Midbrain (tissue), 1 donor: ENCODE measurements at regions not wholly inside any gene's neighbourhood (a gene's known extent, or its start where the extent isn't known, plus 50 kb on each side); places are given as distances from the start of the nearest gene placed in this dataset.
A peak's percentile ranks its signal among the peaks of the same experiment; 100 is the strongest.

Experiments
- DNase-seq: peaks from one replicate; lab custom pipeline; 2025; lab: John Stamatoyannopoulos, UW

DNA sequence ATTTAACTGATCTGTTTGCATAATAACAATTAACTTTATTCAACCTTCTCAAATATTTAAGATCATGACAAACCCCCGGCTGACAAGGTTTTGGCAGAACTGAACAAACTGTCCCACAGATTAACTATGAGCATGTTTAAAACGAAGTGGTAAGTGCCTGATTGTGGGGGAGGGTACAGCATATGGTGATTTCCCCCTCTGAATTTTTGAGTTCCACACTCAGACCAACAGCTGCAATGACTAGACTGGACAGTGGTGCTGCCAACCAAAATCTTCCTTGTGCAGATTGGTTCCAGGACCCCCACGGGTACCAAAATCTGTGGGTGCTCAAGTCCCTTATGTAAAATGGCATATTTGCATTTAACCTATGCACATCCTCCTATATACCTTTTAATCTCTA is 449.5 kb downstream of the SHQ1 start:
- no peak for DNase-seq

DNA sequence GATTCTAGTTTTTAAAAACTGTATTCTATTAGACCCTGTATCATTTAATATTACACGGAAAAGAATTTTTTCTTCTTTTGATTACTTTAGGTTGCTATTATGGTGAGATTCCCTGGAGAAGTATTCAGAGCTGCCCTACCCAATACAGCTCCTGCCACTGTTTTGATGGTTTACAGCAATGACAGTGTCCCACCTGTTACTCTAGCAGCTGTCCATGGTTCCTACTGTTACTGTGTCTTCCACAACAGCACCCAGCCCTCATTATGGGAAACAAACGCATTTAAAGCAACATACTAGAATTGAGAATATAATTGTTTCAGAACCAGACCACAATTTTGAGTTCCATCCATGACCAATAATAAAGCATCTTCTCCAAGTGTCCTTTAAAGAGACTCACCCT is 450.7 kb downstream of the SHQ1 start:
- no peak for DNase-seq

DNA sequence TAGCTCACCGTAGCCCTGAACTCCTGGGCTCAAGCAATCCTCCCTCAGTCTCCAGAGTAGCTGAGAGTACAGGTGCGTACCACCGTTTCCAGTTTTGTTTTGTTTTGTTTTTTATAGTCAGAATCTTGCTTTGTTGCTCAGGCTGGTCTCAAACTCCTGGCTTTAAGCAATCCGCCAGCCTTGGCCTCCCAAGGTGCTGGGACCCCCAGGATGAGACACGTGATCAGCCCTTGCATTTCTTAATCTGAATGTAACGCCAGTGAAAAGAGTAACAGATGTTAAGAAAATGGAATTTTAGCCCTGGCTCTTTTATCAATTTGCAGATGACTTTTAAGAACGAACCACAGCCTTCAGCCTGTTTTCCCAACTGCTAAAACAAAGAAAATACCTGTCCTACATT is 451.3 kb downstream of the SHQ1 start:
- DNase-seq: no peak

DNA sequence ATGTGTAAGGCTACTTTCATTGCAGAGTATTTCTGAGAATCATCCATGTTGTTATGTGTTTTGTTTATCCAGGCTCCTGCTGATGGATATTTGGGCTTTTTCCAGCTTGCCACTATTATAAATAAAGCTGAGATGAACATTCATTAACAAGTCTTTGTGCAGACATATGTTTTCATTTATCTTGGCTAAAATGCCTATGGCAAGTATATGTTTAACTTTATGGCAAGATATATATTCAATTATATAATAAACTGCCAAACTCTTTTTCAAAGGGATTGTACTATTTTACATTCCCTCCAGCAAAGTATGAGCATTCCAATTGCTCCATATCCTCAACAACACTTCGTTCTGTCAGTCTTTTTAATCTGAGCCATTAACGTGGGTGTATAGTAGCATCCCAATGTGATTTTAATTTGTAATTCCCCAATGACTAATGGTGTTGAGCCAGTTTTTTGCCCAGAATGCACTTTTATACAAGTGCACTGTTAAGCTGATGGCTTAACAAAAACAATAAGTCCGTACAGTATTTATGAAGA is 452.4 kb downstream of the SHQ1 start:
- DNase-seq: no peak

DNA sequence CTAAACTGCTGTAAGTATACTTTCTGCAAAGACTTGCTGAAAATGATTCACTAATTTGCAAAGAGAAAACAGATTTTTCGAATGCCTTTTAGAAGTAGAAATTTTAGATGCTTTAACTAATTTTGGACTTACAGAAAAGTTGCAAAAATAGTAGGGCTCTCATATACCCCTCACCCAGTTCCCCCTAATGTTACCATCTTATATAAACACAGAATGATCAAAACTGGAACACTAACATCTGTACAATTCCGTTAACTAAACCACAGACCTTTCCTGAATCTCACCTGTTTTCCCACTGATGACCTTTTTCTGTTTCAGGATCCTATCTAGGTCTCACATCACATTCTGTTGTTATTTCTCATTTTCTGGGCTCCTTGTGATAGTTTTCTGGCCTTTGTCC is 454.8 kb downstream of the SHQ1 start:
- no peak for DNase-seq

DNA sequence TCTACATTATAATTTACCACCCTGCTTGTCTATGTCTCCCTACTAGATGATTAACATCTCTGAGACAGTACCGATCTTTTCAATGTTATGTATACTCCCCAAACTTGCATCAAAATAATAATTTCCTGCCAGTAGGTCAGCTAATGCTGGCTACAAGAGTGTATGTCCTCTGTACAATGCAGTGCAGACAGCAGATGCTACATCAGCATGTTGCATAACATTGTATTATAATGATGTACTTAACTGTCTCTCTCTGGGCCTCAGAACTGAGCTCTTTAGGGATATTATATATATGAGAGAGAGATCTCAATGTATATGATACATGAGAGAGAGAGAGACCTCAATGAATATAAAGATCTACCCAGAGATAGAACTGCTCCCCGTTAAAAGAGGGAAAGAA is 456.6 kb downstream of the SHQ1 start:
- DNase-seq: no peak

DNA sequence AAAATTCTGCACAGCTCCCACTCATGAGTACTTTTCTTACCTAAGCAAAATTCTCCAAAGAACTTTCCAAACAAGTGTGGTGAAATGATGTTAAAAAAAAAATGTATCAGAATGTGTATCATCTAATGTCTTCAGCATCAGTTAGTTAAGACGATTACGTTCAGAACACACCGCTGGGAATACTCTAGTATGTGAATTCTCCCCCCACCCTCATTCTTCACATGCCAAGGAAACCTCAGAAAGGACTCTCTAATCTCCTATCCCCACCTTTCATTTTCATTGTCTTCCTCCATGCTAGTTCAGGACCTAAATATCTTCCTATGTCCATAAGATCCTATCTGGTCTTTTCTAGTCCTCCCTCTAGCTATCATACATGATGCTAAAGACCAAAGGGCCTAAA is 457.4 kb downstream of the SHQ1 start:
- DNase-seq: no peak

DNA sequence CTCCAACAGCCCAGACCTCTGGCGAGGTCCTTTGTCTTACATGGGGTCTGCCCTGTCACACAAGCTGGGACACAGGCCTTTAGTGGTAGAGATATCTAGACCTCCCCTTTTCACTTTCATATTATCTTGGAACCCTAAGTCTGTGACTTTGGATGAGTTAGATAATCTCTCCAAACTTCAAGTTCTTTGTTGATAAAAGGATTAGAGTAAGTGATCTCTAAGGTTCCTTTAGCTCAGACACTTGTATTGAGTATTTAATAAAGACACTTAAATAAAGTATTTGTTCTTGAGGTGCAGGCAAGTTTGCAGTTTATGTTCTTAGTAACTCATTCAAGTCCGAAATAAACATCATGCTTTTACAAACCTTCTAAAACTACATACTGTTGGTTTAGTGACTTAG is 459.6 kb downstream of the SHQ1 start:
- no peak for DNase-seq

DNA sequence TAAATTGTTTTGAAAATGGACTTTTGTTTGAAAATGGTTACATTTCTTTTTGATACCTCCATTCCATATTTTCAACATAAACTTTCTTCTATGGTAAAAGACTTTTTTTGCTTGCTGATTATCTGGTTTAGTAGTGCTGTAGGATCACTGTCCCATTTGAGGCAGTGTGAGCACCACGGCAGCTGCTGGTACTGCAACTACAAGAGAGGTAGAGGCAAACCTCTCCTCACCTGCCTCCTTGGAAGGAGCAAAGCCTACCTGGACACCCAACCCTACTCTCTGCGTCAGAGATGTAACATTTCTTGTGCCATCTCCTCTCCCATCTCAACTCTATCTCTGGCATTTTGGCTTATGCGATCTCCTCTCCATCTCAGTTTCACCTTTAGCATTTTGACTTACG is 460.1 kb downstream of the SHQ1 start:
- no peak for DNase-seq

DNA sequence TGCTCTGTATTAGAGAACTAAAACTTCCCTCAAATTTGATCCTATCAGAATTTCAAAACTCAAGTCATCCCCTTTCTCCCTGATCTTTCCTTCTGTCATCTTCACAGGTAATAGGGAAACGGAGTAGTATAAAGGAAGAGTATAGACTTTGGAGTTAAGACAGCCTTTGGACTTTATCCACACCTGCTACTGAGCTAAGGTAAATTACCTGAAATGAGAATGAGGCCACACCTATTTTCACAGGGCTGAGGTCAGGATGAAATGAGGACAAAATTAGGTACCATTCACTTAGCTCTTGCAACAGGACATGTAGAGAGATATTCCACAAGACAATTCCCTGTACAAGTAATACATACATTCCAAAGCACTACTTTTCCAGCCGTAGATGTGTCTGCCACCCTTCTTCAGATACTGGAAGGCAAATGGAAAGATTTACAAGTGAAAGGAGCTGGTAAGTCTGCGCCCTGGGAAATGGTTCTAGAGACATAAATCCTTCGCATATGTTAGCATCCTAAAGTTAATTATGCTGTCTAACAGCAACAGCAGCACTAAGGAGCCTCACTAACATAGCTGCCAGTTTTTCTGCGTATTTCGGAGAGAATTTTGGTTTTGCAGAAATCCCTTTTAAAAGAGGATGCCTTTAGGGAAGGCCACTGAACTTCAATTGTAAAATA is 461.8 kb downstream of the SHQ1 start:
- no peak for DNase-seq

DNA sequence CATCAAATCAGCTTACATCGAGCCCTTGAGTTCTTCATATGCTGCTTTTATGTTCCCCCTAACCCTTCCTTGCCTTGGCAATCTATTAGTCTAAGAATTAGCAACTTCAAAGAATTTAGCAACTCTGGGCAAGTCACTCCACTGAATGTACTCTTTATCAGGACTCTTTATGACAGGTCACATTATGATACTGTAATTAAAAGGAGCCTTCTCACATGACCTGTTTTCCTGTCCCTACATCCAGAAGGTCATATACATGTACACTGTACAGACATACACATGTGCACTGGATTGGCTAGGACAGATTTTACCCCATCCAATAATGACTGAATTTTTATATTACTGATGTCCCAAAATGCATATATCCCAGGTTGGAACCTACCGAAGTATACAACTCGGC is 463.1 kb downstream of the SHQ1 start:
- no peak for DNase-seq

DNA sequence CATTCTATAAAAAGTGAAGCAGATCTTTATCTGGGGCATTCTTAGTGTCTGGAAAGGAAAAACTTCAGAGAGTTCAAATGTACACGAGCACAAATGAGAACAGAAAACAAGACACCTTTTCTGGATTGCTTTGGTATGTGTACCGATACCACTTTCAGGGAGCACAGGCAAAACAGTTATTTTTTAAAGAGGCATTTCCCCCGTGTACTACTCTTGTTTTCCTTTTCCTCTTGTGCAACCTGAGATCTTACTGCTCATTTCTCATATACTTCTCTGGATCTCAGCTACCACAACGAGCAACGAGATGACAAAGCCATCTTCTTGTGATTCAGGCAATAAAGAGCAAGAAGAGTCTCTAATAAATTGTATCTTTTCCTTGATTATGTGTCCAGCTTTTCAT is 463.6 kb downstream of the SHQ1 start:
- DNase-seq: no peak

DNA sequence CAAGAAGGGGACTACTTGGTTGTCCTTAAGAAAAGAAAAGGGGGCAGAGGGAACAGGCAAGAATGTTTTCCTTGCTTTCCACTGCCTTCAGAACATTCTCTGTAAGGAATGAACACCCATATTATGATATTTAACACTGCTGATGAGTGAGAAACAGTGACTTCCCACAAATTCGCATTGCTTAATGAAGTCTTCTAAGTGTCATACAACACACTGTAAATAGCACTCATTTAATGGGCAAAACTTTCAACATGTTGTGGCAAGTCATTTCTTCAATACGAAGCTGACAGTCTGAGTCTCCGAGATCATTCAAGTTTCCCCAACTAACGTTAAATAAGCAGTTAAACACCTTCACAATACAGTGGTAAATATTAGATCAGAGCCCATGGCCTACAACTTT is 464.4 kb downstream of the SHQ1 start:
- no peak for DNase-seq

DNA sequence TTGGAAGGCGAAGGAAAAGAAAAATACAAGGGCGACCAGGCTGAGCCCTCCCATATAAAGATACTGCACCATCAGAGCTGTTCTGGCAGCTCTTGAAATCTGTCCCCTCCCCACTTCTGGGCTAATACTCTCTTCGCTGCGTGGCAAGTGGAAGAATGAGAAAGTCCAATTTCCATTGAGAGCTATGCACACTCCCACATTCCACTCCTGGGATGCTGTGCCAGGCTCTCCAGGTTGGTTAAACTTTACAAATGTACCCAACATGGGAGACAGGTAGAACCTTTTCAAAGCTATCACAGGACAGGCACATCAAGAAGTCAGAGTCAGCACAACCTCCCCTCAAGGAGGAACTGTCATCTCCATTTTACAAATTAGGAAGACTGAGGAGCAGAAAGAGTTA is 465.0 kb downstream of the SHQ1 start:
- no peak for DNase-seq

DNA sequence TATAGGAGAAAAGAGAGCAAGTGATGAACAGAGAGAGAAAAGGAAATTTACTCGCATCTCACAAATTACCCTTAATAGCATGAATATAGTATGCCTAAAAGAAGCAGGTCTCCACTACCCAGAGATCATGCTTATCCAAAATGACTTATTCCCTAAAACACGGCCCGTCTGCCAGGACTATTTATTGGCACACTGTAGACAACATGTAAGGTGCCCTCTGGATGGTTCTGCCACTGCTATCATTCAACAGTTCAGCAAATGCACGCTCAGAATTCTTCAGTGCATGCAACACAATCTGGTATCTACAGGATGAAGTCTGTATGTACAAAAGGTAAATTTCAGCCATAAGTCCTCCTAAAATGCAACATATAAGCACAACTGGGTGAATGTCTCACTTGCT is 465.8 kb downstream of the SHQ1 start:
- DNase-seq: no peak

DNA sequence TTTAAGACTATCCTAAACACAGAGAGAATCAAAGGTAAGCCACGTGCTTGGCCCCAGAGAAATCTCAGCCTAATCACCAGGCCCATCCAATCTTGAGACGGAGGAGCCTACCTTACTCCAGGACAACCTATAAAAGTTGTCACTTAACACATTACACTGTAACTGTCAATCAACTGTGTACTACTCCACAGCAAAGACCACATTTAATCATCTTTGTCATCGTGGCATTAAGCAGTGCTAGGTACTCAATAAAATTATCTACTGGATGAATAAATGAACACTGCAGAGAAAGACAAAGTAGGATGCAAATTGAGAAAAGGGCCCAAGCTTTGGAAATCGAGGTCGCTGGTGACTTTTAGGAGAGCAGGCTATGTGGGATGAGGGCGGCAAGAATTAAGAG is 466.7 kb downstream of the SHQ1 start:
- no peak for DNase-seq

DNA sequence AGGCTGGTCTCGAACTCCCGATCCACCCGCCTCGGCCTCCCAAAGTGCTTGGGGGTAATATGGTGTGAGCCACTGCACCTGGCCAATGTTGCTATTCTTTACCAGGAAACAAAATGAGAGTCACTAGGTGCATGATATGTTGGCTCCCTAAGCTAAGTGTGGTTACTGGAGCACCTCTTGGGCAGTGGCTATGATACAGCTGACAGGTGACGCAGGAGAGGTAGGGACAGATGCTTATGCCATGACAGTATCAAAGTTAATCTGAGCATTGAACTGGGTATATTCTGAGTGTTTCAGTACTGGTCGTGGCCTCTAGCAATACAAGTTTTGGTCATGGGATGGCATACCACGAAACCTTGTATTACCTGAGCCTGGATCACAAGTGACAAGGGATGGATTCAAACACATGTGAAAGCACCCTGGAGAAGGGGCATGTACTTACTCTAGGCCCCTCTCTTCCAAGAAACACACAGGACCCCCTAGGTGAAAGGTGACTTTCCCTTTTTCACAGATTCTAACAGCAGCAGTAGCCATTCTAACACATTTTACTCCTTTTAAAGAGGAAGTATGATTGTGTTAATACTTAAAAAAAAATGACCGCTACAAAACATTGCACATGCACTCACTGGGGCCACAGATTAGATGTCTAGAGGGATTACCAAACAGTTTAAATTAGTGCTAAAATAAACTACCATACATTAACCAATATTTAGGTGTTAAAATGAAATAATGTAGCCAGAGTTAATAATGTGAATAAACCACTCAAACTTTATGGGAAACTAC is 467.3 kb downstream of the SHQ1 start:
- no peak for DNase-seq

DNA sequence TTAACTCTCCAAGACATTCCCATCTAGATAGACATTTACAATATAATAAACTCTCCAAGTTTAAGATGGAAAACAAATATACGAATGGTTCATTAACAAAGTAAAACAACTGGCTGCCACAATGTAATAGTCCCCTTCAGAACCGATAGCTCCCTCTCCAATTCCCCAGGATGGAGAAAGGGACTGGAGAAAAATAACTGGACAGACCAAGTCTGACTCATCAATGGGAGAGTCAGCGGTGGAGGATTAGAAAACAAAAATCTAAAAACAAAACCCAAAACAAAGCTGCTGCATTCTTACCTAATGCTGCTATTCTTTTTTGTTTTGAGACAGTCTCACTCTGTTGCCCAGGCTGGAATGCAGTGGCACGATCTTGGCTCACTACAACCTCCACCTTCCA is 468.1 kb downstream of the SHQ1 start:
- peak; percentile 73 for DNase-seq

DNA sequence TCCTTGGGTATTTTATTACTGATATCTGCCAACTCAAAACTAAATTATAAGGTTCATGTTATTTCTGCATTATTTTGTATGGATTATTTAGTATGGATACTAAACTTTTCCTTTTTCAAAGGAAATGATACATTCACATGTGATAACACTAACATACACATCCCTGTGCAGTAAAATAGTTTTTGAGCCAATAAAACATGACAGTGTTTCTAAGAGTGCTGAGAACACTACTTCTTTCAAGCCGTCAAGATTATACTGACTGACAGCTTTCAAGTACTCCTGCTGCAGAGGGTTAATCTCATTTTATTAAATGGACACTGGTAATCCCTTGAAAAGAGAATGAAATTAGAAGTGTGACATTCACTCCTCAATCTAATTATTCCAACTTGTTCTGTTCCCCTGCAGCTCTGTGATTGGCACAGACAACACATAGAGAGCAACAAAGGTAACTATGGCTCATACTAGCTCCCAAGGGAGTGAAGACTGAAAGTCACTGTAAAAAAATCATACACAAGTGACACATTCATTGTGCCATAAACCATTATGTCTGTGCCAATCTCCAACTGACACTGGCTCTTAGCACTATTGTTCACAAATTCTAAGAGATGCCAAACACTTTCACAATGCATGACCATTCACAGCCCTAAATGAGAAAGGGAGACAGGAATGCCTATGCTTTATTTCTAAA is 468.6 kb downstream of the SHQ1 start:
- peak; percentile 81 for DNase-seq

DNA sequence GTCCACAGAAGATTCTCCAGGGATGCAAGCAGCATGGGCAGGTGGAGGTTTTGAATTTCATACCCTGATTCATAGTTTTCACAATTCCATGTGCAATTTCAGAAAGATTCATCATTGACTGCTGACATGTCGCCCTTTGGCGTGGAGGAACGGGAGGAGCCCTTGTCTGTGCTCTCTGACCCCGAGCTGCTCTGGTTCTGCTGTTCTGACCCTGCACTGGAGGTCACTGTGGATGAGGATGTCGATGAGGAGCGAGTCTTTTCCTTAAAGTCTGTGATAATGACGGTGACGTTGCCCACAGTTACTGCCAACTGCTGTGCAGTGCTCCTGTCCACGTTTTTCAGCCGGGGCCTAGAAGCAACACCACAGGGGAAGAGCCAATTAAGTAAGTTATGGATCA is 470.0 kb downstream of the SHQ1 start:
- peak; percentile 27 for DNase-seq

DNA sequence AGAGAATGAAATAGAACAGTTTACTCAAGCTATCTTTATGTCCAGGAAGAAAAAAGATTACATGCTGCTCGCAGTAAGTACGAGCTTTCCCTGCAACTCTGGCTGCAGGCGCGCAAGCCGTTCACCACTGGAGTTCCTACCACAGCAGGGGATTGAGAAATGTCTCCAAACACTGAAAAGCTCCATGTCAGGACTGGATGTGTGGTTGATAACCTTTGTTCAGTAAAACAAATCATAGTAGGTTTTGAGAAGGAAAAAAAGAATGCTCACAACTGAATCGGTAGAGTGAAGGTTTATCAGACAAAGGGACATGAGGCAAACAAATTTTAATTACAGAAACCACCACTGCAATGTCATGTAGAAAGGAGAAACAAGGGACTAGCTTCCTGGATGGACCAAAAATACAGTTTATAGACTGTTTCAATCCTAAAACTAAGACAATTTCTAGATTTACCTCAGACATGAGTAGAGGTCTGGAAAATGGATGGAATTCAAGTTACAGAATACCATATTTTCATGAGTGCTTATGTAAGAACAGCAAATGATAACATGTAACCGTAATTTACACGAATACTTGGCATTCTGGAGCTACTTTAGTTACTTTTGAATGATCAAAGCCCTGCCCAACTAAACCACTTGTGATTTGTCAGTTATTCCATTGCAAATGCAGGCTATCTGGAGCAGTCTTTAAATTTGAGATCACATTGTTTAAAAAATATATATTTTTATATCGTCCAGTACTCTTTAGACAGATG is 471.1 kb downstream of the SHQ1 start:
- DNase-seq: no peak
